H4 (cell line): ENCODE measurements at regions not wholly inside any gene's neighbourhood (a gene's known extent, or its start where the extent isn't known, plus 50 kb on each side); places are given as distances from the start of the nearest gene placed in this dataset.
A peak's percentile ranks its signal among the peaks of the same experiment; 100 is the strongest.

Source experiments
- DNase-seq: peaks from one replicate; pipeline ENCODE4 v3.0.0-alpha.2; 2015; ENCODE audit warnings: low spot score

DNA sequence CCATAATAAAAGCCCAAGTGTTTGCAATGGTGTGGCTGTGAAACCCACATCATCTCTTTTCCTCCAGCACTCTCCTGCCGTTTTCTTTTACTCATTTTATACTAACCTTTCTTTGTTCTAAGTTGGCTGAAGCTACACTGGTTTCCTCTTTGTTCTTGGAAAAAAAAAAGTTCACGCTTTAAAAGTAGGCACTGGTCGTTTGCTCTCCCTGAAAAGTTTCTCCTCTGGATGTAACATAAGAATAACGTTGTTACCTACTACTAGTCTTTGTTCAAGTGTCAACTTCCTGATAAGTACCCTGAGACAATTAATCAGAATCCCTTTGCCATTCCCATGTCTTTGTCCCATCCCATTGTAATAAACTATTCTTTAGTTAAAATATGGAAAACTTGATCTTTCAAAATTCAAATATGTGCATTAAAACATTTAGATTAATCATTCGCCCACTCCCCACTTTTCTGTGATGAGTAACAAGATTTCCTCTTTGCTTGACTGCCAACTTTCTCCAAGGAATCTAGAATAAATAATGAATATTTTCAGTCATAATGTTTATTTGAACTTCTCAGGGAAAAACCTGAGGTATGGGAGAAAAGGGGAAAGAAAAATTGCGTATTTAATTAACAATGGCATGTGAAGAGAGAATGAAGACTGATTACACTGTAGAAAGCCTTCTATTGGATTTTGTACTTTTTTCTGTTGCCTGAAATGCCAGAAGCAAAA, 454.3 kb upstream of the CTNND2 start:
- DNase-seq: no peak

DNA sequence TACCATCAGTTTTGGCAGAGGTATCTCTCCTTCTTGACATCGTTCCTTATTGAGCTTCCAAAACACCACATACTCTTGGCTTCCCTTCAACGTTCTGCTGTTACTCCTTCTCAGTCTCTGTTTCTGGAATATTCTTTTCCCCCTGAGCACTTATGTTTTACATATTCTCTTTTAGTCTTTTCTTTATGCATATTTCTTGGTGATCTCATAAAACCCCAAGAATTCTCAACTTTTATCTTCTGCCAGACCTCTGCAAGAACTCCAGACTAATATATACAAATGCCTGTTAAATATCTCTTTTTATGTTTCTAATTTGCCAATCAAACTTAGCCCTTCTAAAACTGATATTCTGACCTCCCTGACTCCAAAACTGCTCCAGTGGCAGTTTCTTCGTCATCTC, 453.4 kb upstream of the CTNND2 start:
- DNase-seq: no peak

DNA sequence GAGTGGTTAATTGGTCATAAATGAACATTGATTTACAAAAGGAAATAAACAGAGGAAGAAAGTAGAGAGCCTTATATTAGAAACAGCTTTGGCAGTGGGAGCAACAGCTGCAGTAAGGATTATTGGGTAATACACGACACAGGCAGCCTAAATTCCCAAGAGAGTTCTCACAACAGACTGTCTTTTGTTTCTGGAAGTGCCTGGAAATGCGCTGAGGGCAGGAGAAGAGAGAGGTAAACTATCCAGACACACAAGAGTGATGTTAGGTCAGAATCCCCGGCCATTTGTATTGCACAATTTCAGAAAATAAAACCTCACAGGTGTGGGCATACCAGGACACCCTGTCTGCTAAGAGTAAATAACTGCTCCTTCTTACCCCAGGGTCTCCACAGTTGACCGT, 450.4 kb upstream of the CTNND2 start:
- peak; percentile 63 for DNase-seq

DNA sequence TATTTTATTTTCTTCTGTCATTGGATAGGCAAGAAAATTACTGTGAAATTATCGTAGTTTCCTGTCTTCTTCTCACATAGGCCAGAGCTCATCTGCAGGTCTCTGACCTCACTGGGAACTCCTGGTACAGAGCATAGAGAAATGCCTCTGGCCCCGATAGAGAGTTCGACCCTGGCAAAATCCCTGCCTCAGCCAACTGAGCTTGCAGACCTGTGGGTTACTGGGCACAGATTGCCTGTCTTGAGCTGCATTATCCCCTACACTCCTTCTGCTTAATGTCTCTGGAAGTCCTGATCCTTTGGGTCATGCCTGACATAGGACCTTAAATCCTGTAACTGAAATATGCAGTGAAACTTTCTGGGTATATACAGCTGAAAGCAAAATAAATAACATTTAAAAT, 439.3 kb upstream of the CTNND2 start:
- no peak for DNase-seq

DNA sequence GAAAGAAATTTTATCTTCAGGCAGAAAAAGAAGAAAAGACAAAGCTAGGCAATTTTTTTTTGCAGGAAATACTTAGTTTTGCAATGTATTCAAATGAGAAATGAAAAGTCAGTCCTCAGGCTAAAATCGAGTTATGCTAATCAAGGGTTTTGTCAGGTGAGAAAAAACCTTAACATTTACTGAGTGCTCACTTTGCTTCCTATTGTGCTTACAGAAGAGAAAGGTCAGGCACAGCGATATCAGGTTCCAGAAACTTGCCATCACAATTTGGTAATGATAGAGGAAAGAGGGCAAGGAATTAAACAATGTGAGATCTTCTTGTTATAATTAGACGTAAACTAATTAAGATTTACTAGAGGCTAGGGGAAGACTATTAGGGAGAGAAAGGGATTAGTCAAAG, 431.7 kb upstream of the CTNND2 start:
- DNase-seq: no peak

DNA sequence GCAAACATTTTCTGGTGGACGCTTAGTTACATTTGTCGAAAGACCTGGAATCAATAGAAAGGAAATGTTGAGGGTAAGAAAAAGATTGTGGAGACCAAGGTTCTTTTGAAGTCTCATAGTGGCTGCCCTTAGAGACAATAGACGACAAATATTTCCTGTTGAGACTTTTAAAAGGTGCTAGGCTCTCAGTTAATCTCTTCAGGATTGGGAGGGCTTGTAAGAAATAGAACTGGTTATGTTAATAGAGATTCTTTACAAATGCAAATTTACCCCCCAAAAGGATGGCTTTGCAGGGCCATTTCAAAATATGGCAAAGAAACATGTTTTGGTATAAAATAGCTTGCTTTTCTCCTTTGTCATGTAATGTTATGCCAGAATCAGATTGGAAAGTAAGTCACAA, 428.2 kb upstream of the CTNND2 start:
- DNase-seq: no peak

DNA sequence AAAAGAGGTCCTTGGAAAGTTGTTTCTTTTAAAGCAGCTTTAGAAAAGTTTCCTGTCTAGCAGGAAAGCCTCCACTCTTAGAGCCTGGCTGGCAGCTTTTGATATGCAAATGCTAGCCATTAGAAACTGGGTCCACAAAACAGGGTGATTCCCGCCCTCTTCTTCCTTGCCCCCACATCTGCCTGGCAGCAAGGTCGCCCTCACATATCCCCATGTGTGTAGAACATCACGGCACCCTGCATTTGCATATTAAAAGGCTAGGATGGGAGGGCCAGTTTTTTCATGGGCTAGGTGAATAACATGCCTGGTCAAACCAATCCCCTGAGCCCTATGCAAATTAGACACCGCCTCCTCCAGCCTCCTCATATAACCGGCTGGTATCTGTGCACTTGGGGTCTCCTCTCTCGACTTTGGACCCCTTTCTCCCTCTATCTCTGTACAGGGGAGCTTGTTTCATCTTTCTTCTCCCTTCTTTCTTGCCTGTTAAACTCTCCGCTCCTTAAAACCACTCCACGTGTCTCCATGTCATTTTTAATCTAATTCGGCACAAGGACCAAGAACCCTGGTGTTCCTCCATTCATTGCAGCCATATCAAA, 426.8 kb upstream of the CTNND2 start:
- no peak for DNase-seq

DNA sequence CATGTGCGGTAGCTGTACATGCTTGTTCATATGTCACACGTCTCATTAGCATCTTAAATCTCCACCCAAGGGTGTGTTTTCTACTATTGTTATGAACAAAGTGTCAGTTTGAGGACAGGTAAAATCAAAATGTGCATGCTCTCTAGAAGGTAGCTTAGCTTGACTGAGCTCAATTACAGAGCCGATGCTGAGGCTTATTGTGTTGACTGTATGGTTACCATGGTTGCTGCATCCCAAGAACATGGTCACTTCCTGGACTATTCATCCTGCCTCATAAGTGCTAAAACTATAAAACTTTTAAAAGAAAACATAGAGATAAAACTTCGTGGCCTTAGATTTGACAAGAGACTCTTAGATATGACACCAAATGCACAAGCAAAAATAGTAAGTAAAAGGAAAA, 426.1 kb upstream of the CTNND2 start:
- no peak for DNase-seq

DNA sequence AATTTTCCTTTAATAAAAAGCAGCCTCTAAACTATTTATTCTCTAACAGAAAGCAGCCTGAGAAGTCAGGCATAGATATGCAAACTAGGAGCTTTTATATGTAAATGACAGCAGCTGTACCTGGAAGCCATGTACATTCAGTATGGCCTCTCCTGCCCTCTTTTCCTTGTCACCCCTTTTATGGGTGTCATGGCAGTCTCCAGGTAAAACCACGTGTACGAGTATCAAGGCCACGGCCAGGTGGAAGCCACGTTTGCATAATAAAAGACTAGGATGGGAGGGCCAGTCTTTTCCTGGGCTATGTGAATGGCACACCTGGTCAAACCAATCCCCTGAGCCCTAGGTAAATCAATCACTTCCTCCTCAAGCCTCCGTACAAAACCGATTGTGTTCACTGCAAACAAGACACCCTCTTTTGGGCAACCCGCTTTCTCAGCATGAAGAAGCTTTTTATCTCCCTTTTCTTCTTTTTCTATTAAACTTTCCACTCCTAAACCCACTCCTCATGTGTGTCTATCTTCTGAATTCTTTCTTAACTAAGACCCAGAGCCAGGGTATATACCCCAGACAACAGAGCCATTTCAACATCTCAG, 419.5 kb upstream of the CTNND2 start:
- no peak for DNase-seq

DNA sequence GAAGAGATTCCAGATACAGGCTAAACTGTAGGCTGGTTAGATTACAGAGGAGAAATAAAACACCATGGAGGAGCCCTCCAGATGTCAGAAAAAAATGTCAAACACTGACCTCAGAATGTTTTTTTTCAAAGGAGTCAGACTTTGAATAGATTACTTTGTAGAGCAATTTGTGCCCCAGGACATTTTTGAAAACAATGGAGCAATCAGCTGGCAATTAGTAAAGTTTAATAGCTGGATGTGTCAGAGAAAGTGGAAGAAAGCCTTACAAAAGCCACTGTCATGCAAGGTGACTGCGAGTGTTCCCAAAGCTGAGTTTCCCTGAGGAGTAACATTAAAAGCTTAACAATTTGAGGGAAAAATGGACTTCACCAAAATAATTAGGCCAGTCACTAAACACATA, 417.8 kb upstream of the CTNND2 start:
- no peak for DNase-seq

DNA sequence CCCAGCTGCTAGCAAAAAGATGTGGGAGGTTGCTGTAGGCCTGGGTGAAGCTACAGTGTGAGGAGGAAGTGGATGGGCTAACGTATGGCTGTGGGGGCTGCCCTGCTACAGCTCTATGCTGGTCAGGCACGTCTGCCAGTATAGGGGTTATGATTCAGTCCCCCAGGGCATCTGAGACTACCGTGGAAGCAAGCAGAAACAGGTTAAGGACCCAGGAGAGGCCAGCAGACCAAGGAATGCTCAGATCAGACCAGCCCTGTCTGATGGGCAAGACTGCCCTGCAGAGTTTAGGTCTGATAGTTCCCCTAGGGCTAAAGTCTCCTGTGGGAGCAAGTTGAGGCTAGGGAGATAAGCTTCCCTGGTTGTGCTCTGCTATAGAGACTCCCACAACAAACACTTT, 416.1 kb upstream of the CTNND2 start:
- no peak for DNase-seq

DNA sequence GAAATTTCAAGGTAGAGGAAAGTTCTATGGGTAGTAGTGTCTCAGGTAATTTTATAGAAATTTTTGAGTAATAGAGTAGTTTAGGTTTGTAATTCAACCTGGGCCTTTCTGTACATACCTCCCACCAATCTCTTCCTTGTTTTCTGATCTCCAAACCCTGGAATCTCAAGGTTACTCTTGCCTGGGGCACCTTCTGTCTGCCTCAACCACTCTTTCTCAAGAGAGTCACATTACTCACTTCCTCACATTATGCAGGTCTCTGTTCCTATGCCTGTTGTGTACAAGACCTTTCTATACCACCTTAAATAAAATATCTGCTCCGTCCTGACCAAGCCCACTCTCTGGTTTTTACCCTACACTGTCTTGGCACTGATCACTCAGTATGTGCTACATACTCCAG, 412.6 kb upstream of the CTNND2 start:
- no peak for DNase-seq

DNA sequence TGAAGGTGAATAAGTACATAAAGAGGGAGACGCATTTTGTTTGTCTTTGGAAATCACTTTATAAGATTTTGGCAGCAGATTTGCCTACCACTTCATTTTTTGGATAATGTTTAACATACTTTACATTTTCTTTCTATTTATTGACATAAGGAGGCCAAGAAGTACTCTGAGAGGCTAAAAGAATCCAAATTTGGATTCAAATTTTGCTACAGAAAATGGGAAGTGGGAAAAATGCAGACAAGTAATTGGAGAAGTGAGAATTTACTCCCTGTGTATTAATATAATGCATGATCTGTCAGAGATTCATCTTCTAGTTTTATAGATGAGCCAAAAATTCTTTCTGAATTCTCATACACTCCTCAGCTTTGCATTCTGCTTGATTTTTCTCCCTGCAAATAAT, 411.2 kb upstream of the CTNND2 start:
- no peak for DNase-seq

DNA sequence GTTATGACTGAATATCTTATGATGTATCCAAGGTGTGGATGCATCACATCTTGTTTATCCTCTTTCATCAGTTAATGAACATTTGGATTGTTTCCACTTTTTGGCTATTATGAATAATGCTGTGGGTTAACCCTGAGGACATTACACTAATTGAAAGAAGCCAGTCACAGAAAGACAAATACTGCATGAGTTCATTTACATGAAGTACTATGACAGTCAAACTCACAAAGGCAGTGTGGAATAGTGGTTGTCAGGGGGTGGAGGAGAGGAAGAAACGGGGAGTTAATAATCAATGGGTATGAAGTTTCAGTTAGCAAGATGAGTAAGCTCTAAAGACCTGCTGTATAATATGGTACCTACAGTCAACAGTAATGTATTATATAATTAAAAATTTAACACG, 409.4 kb upstream of the CTNND2 start:
- DNase-seq: no peak

DNA sequence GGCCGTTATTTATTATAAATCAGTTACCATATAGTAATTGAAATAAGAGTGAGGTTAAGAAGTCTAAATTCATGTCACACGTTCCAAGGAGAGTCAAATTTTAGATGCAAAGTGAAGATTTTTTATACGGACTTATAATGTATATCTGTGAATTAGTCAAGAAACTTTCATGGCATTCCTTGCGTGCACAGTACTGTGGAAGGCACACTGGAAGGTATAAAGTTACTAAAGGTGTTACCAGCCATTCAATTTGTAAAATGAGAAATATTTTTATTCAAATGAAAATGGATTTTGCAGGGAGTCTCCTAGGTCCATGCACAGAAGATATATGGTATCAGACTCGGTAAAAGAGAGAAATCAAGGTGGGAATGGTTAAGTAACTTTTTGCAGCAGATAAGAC, 408.1 kb upstream of the CTNND2 start:
- no peak for DNase-seq

DNA sequence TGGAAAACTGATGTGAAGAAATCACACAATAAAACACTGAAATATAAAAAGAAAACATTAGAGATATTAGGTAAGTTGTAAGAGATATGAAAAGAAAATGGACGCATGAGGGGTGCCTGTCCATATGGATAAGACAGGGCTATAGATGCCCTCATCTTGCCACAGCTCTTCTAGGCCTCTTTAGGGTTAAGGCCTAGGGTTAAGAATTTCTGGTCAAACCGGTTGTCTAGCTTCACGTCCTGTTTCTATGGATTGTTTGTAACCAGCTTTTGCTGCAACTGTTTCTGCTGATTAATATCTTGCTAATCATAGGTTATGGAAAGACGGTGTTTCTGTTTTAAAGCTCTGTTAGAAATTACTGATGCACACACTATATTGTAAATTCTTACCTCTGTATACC, 389.9 kb upstream of the CTNND2 start:
- DNase-seq: no peak

DNA sequence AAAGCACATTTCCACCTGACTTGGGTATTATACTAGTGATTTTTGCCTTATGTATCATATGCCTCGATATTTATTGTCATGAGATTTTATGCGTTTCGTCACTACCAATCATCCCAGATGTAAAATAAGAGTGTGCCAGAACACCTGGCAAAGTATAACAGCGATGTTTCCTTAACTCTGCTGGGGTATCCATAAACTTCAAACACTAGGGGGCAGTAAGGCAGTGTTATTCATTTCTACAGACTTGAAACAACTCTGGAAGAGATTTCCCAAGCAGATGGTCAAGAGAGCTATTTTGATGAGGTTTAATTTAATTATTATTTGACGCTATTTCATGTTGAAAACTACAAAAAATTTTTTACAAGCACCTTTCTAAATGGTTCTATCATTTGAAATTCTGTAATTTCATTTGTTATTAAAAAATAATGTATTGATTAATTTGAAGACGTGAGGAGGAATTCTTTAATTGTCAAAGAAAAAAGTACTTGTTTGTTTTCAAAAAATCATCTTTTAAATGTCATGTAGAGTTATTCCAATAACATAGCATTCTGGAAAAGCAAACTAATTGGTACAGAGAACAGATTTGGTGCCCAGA, 388.5 kb upstream of the CTNND2 start:
- DNase-seq: peak; percentile 52

DNA sequence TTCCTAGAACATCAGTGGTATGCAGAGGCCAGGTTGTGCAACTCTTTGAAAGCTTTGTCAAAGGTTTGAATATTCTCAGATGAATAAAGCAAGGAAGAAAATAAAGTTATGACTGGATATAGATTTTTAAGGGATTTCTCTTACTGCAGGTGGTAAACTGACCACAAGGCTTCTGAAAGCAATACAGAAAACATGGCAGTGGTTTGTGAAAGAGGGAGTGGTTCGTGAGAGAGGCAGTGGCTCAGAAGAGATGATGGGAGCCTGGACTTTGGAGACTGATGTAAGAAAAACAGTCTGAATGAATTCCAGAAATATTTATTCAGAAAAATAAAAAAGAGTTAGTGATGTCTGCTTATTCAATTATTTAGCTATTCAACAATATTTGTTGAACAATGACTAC, 380.4 kb upstream of the CTNND2 start:
- DNase-seq: no peak

DNA sequence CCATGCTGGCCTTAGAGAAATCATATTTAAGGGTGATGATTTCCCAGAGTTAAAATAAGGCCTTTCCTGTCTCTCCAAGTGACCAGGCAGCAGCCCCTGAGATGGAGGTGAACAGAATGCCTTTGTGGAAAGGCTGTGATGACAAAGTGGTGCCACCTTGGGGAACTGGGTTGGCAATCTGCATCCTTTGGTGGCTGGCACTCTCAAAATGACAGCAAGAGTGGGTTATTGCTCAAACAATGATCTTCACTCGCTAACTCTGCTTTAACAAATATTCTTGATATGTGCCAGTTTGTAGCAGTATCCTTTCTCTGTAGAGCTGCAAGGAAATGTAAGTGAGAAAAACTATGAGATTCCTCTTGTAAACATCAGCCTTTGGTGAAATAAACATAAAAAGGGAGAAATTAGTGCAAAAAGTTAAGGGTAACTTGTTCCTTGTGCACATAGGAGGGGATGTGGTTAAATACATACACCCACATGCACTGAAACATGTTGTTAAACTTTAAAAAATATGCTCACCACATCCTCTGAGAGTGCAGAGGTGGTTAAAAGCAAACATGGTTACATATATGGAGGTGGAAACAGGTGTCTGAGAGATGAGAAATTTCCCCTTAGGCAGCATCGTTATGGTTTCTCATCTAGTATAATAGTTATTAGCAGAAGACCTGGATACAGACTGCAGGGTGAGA, 373.4 kb upstream of the CTNND2 start:
- no peak for DNase-seq

DNA sequence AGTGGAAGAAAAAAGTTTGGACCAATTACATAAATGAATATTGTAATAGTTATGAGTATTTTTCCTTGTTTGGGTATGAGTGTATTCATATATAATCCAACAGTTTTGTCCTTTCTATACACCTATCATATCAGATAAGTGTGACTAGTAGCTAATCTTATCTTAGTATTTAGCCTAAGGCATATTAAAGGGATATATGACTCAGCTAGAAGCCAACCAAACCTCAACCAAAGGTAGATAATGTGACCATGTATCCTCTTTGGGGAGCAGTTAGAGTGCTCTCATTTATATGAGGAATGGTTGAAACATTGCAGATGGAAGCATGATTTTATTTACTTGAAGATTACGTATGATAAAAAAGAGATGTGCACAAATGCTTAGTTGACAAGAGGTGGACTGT, 370.0 kb upstream of the CTNND2 start:
- DNase-seq: no peak

DNA sequence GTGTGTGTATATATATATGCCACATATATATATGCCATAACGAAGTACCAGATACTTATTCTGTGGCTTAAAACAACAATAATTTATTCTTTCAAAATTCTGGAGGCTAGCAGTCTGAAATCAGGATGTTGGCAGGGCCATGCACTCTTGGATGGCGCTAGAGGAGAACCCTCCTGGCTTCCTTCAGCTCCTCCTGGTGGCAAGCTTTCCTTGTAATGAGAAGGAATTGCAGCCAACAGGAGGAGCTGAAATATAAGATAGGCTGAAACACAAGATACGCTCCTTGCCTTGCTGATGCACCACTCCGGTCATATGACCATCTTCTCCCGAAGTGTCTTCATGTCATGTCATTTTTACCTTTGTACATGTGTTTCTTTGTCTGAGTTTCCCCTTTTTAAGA, 368.1 kb upstream of the CTNND2 start:
- DNase-seq: peak; percentile 40

DNA sequence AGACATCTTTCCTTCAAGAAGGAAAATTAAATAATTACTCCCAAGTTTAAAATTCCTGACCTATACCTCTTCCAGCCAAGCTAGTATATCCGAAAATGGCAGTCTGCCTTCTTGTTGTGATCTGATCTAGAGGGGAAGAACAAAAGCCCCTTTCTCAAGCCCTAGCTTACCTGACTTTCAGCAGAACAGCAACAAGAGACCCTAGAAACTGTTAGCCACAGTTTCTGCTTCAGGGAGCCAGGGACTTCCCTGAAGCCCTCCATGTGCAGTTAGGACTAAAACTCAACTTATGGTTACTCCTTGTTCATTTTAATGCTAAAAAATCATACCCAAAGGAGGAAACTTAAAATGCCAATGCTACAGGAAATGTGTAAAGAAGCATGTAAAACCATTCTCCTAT, 366.7 kb upstream of the CTNND2 start:
- DNase-seq: no peak

DNA sequence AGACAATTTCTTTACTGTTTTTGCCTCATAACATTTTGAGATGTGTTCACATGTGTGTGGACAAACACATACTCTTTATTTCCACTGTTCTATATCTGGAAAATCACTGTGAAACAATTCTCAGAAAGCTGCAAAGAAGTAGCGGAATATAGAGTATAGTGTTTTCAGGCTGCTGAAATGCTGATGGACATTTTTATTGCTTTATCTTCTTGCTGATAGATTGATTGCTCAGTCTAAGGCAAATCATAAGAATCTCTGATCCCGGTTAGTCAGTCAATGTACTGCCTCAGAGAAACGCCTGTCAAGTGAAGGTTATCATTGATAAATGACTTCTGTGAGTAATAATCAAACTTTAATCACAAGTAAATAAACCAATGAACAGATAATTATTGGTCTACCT, 364.9 kb upstream of the CTNND2 start:
- no peak for DNase-seq
